ENCODE measurements at regions not wholly inside any gene's neighbourhood (a gene's known extent, or its start where the extent isn't known, plus 50 kb on each side); places are given as distances from the start of the nearest gene placed in this dataset.

GRCh38 chr15:94858920-94859319 is 627.6 kb downstream of the MCTP2 start:
- TF ChIP-seq CTCF (IDR thresholded peaks at IDR 0.05) (no peak), POLR2A (IDR thresholded peaks at IDR 0.05) (no peak)
